C4-2B (cell line): ENCODE measurements at regions not wholly inside any gene's neighbourhood (a gene's known extent, or its start where the extent isn't known, plus 50 kb on each side); places are given as distances from the start of the nearest gene placed in this dataset.

Source experiments
- ZFX ChIP-seq: fragments of 450-650 bp; IDR thresholded peaks from 2 replicates; pipeline ENCODE4 v1.6.1; 2017
- TF ChIP-seq, protein P1 (sequence below): fragments of 450-650 bp; conservative IDR thresholded peaks from 2 replicates; pipeline ENCODE4 v1.5.1; 2017; ENCODE audit warnings: mild to moderate bottlenecking

DNA sequence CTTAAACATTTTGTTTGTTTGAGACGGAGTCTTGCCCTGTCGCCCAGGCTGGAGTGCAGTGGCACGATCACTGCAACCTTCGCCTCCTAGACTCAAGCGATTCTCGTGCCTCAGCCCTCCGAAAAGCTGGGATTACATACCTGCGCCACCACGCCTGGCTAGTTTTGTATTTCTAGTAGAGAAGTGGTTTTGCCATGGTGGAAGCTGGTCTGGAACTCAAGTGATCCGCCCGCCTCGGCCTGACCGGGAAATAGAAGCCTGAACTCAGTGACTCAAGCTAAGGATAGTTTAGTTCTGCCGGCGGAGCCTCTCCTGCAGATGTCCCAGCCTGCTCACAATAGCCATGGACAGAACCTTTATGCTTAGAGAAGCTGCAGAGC lies 53.0 kb upstream of the ZNF254 start:
- TF ChIP-seq, protein P1, sequence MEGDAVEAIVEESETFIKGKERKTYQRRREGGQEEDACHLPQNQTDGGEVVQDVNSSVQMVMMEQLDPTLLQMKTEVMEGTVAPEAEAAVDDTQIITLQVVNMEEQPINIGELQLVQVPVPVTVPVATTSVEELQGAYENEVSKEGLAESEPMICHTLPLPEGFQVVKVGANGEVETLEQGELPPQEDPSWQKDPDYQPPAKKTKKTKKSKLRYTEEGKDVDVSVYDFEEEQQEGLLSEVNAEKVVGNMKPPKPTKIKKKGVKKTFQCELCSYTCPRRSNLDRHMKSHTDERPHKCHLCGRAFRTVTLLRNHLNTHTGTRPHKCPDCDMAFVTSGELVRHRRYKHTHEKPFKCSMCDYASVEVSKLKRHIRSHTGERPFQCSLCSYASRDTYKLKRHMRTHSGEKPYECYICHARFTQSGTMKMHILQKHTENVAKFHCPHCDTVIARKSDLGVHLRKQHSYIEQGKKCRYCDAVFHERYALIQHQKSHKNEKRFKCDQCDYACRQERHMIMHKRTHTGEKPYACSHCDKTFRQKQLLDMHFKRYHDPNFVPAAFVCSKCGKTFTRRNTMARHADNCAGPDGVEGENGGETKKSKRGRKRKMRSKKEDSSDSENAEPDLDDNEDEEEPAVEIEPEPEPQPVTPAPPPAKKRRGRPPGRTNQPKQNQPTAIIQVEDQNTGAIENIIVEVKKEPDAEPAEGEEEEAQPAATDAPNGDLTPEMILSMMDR, result no peak
- no peak; the same call in 1 of the 2 replicates for TF ChIP-seq ZFX
